HG03521 (cell line): ENCODE measurements at regions not wholly inside any gene's neighbourhood (a gene's known extent, or its start where the extent isn't known, plus 50 kb on each side); places are given as distances from the start of the nearest gene placed in this dataset.
"Not testable (repeated sequence)": the region's sequence is repeated elsewhere in the genome, so short reads cannot be mapped to it uniquely, and the experiment has no call there.

ENCODE experiments used
- ATAC-seq: cut with Tn5 transposase; IDR thresholded peaks from one replicate; pipeline ENCODE4 v1.9.1; 2021; ENCODE audit warnings: mild to moderate bottlenecking, moderate library complexity; ENCODE audit not compliant: unreplicated experiment

- ATAC-seq, result no peak
These were observed 1380.5 kb upstream of the WWC1 start for GRCh38 chr5:166910995-166911394.

DNA sequence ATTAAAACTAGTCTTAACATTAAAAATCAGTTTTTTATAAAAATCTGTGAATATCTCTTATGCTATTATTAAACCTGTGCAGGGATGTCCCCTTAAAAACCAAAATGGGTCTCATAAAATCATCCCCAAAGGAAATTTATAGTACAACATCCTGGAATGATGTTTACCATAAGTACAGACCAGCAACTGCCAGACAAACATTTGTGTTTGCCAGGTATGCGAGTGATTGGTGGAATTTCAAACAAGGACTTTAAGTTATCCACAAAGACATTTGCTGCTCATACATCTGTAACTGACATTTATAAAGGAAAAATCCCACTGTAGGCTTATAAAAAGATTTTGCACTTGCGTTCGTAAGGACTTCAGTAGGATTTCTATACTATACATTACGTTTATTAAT is 1375.4 kb upstream of the WWC1 start:
- ATAC-seq, result no peak

DNA sequence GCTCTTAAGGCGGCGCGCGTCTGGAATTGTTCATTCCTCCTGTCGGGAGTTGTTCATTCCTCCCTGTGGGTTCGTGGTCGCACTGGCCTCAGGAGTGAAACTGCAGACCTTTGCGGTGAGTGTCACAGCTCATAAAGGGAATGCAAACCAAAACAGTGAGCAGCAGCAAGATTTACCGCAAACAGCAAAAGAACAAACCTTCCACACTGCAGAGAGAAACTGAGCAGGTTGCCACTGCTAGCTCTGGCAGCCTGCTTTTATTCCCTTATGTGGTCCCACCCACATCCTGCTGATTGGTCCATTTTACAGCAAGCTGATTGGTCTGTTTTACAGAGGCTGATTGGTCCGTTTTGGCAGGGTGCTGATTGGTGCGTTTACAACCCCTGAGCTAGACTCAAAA is 1365.3 kb upstream of the WWC1 start:
- ATAC-seq, result no peak

- not testable (repeated sequence) for ATAC-seq
These were observed 1364.5 kb upstream of the WWC1 start for GRCh38 chr5:166926806-166927475.

DNA sequence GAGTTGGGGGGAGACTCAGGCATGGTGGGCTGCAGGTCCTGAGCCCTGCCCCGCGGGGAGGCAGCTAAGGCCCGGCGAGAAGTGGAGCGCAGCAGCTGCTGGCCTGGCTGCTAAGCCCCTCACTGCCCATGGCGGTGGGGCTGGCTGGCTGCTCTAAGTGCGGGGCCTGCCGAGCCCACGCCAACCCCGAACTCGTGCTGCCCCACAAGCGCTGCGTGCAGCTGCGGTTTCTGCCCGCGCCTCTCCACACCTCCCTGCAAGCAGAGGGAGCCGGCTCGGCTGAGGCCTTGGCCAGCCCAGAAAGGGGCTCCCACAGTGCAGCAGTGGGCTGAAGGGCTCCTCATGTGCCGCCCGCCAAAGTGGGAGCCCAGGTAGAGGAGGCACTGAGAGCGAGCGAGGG is 1355.1 kb upstream of the WWC1 start:
- no peak for ATAC-seq

GRCh38 chr5:166938071-166938470 is 1353.4 kb upstream of the WWC1 start:
- no peak for ATAC-seq

- ATAC-seq, result no peak
These were observed 1348.5 kb upstream of the WWC1 start for GRCh38 chr5:166942948-166943347.

DNA sequence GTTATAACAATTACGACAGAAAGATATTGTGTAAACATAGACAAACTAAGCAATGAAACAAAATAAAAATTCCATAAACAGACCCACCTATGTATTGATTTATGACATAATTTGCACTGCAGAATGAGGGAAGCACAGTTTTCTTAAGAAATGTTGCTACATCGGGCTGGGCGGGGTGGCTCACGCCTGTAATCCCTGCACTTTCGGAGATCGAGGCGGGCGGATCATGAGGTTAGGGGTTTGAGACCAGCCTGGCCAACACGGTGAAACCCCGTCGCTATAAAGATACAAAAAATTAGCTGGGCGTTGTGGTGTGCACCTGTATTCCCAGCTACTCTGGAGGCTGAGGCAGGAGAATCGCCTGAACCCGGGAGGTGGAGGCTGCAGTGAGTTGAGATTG is 1344.4 kb upstream of the WWC1 start:
- ATAC-seq, result no peak

DNA sequence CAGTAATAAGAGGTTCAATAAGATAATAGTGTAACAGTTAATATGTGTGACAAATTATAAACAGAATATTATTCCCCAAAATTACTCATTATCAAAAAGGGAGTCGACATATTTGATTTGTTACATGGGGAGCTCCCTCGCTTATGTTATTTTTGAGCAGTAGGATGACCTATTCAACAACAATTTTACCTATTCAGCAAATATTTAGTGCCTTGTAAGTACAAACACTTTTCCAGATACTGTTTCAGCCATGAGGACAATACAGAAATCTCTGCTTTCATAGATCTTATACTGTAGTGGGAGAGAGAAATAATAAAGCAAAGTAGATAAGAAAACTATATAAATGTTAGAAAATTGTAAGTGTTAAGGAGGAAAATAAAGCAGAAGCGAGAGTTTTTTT is 1342.8 kb upstream of the WWC1 start:
- no peak for ATAC-seq

DNA sequence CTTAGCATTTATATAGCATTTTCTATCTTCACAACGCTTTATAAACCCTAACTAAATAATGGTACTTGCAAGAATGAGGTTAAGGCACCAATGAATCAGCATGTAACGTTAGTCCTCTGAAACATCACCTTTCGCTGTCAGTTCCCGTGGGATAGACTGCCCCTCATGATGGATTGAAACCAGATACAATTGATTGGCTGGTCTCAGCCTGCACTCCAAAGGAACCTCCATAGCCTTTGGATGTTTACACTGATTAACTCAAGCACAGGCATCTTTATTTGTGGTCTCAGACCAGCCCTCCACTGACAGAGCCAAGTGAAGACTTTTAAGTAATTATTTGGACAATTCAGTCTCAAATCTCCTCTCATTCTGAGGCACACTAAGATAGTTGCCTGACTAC is 1339.4 kb upstream of the WWC1 start:
- ATAC-seq, result no peak

DNA sequence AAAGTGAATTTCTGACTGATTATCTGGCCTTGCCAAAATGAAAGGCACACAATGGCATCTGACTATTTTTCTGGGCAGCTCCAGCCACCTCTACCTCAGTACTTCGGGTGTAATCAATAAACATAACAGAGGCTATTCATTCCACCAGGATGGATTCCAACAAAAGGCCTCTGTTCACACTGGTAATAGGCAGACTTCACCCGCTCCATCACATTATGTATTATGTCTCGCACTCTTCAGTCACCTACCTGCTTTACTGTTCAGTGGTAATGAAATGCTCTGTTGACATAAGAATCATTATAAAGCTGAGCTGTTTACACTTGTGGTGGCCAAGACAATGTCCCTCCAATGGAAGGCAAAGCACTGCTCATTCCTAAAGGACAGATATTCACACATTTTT is 1333.7 kb upstream of the WWC1 start:
- ATAC-seq, result no peak

- ATAC-seq, result no peak
These were observed 1331.7 kb upstream of the WWC1 start for GRCh38 chr5:166959766-166960165.

DNA sequence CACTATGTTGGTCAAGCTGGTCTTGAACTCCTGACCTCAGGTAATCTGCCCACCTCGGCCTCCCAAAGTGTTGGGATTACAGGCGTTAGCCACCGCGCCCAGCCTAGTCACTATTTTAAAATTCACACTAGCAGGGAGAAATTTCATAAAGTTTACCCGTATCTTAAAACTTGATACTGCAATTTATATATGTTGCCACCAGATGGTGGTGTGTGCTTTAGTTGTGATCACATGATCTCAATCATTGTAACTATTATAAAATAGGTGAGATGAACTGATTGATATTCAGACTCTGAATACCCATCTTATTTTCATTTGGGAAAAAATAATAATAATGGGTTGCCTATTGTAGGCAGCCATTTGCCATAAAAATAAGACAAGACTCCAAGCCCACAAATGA is 1330.4 kb upstream of the WWC1 start:
- no peak for ATAC-seq

DNA sequence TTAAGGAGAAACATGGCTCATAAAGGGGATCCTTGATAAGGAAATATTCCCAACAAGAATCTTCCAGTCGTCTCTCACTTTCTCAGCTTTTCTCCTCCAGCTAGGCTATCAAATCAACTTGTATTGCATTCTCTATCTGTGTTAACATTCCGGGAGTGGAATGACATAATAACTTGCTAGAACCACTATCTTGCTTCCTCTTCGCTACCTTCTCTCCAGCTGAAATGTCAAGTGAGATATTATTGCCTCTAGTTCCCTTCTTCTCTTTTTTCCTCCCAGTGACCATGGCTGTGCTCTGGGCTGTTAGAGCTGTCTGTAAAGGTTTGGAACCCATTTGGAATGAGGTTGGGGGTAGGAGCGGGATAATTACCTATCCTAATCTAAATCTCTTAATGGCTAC is 1329.5 kb upstream of the WWC1 start:
- no peak for ATAC-seq

DNA sequence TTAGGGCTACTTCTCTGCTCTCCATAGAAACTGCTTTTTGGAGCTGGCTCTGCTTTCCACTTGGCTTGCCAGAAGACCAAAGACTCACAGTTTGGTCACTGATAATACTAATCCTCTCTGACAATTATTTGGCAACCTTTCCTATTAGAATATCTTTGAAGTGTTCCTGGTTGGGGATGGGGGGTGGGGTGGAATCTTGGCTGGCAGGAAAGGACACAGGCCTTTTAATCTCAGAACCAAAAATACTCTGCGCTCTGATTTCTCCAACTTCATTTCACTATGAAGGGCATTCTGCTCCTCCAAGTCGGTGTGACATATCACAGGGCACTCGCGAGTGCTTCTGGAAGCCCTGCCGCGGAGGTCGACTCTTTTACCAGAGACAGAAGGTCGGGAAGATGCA is 1329.0 kb upstream of the WWC1 start:
- ATAC-seq, result no peak

DNA sequence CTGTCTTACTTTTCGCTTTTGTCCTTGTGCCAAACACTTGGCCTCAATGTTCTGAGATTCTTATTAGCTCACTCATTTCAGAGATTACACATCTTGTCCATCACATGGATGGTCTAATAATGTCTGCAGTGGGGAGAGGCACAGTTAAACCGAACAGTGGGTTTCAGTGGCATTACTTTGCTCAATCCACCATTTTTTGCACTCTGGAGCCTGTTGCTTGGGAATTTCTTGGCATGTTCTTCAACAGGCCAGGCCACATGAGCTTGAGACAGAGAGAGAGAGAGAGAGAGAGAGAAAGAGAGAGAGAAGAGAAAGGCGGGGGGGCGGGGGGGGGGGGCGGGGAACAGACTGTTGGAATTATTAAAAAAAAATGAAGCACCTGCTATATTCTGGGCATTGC is 1327.8 kb upstream of the WWC1 start:
- ATAC-seq, result no peak

DNA sequence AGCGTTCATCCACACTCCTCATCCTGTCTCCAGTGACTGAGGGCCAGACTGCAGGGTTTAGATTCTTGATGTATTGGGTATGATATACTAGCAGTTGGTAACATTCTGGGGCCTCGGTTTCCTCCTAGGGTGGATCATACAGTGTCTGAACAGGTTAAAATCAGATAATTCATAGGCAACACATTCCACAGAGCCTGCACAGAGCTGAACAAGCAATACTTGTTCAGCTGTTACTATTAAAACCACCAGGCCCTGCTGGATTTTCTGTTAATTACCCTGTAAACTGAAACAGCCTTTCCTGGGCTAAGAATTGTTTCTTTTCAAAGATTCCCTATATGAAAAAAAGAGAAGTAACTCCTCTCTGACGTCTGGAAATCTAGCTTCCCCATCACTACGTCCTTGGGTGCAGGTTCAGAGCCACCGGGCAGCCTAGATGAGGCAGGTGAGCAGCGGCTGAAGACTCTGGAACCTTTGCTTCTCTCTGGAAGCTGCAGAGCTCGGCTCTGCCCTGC is 1313.5 kb upstream of the WWC1 start:
- ATAC-seq, result no peak

GRCh38 chr5:166979307-166979895 is 1312.0 kb upstream of the WWC1 start:
- no peak for ATAC-seq

GRCh38 chr5:166980666-166981065 is 1310.8 kb upstream of the WWC1 start:
- ATAC-seq, result no peak

- ATAC-seq, result no peak
These were observed 1309.2 kb upstream of the WWC1 start for GRCh38 chr5:166982226-166982625.

GRCh38 chr5:166991601-166992000 is 1299.8 kb upstream of the WWC1 start:
- ATAC-seq, result no peak

DNA sequence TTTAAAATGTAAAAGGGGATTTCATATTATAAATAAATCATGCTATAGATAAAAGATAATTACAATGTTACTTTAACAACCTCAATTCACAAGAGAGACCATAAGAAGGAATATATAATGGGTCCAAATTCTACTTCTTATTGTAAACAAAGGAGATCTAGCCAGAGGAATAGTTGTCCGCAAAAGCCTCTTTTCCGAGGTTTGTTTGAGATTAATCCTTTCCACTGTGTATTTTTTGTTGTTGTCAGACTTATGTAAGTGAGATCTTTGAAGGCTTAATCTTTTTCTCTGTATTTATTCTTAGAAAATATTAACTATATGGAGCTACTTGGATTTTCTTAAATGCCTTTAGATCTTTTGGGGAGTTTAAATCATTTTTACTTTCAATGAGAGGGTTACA is 1299.3 kb upstream of the WWC1 start:
- no peak for ATAC-seq
